ENCODE measurements at regions not wholly inside any gene's neighbourhood (a gene's known extent, or its start where the extent isn't known, plus 50 kb on each side); places are given as distances from the start of the nearest gene placed in this dataset.

GRCh38 chr6:104251651-104252050 is 608.1 kb downstream of the HACE1 start (continued):
- TF ChIP-seq MTF2 (CRISPR knock-in tag; IDR thresholded peaks at IDR 0.05; ENCODE audit: borderline replicate concordance) (no peak), ZNF441 (CRISPR knock-in tag; IDR thresholded peaks at IDR 0.05; ENCODE audit: borderline replicate concordance) (no peak), RFXAP (CRISPR knock-in tag; IDR thresholded peaks at IDR 0.05; ENCODE audit: borderline replicate concordance) (no peak), MTERF4 (CRISPR knock-in tag; IDR thresholded peaks at IDR 0.05) (no peak), ZNF326 (CRISPR knock-in tag; IDR thresholded peaks at IDR 0.05; ENCODE audit: borderline replicate concordance) (no peak)

- Histone ChIP-seq H4K20me1 (ENCODE audit: insufficient read depth, low read length) (no peaks in the 10 kb centered on the region), H2AFZ (ENCODE audit: low read length) (no peak overlapping the region), H3K9me3 (ENCODE audit: low read length) (no peaks in the 10 kb centered on the region), H3K9ac (ENCODE audit: insufficient read depth, low read depth, low read length) (no peak overlapping the region), H3K4me3 (replicated peaks in 1 of 3; ENCODE audit: insufficient read depth in 1 of 3, low read depth in 2 of 3, low read length in 3 of 3) (no peak overlapping the region), H3K36me3 (replicated peaks in 1 of 2; ENCODE audit: control insufficient read depth in 1 of 2, insufficient read depth in 2 of 2, low read length in 2 of 2) (no peaks in the 10 kb centered on the region), H3K4me2 (ENCODE audit: low read depth, low read length) (no peak overlapping the region), H3K79me2 (ENCODE audit: insufficient read depth, low read length) (no peaks in the 10 kb centered on the region), H3K27ac (ENCODE audit: extremely low read length, insufficient read depth, low read length) (no peak overlapping the region), H3K27me3 (ENCODE audit: control insufficient read depth in 1 of 2, insufficient read depth in 2 of 2, low read length in 2 of 2) (no peaks in the 10 kb centered on the region), H3K4me1 (ENCODE audit: insufficient read depth, low read length) (no peaks in the 10 kb centered on the region)
- TF ChIP-seq TBX3 (IDR thresholded peaks at IDR 0.05; ENCODE audit: borderline replicate concordance) (no peak), ELF3 (CRISPR knock-in tag; IDR thresholded peaks at IDR 0.05) (no peak), SMC3 (IDR thresholded peaks at IDR 0.05; ENCODE audit: low read length) (no peak), ZNF263 (CRISPR knock-in tag; IDR thresholded peaks at IDR 0.05) (no peak), ZNF557 (CRISPR knock-in tag; IDR thresholded peaks at IDR 0.05) (no peak), KLF11 (CRISPR knock-in tag; IDR thresholded peaks at IDR 0.05) (no peak), NCOA1 (CRISPR knock-in tag; IDR thresholded peaks at IDR 0.05) (no peak), POLR2AphosphoS5 (IDR thresholded peaks at IDR 0.05; ENCODE audit: low read depth, low read length) (no peak), FOSL2 (CRISPR knock-in tag; IDR thresholded peaks at IDR 0.05) (no peak), ZBTB43 (CRISPR knock-in tag; conservative IDR thresholded peaks at IDR 0.05) (no peak), GMEB1 (CRISPR knock-in tag; IDR thresholded peaks at IDR 0.05; ENCODE audit: borderline replicate concordance) (no peak), ZNF224 (CRISPR knock-in tag; IDR thresholded peaks at IDR 0.05) (no peak), ZNF331 (CRISPR knock-in tag; IDR thresholded peaks at IDR 0.05) (no peak)
- FAIRE-seq (no peak), ATAC-seq (no peak), DNase-seq (ENCODE audit: low spot score) (no peak)
- in situ Hi-C loops (cut with HindIII; ENCODE audit: extremely low pct_ligation_motif_present, low pct_unique_long_range_greater_than_20kb) = no loop called here
- intact Hi-C loops (cut with micrococcal nuclease; ENCODE audit: unreplicated experiment) = no loop called here
- BruUV-seq (replicated peaks) = no TSS peak
- ChIA-PET CTCF (ENCODE audit: low intra/inter-chr PET ratio, low total read pairs) (no interaction called here), POLR2A (no interaction called here)
- 0% methylated on average over 2 of the region's 2 CpGs for WGBS (ENCODE audit: low lambda C conversion rate)
Measured at GRCh38 chr6:104240865-104241264, 618.9 kb downstream of the HACE1 start.

Measured in HepG2 (cell line).